WTC11 (cell line): ENCODE measurements at regions not wholly inside any gene's neighbourhood (a gene's known extent, or its start where the extent isn't known, plus 50 kb on each side); places are given as distances from the start of the nearest gene placed in this dataset.

ENCODE experiments used
- CTCF ChIP-seq: fragments of 200-600 bp; IDR thresholded peaks from 2 replicates; pipeline ENCODE4 v1.8.0; 2022; ENCODE audit warnings: antibody characterized with exemption
- E2F1 ChIP-seq: sonication (generic); formaldehyde crosslinking; IDR thresholded peaks from 2 replicates; pipeline ENCODE4 v1.8.0; 2022; ENCODE audit warnings: mild to moderate bottlenecking, missing genetic modification reagents
- ZNF512 ChIP-seq: sonication (generic); formaldehyde crosslinking; IDR thresholded peaks from 2 replicates; pipeline ENCODE4 v1.8.1; 2022; ENCODE audit warnings: missing genetic modification reagents, borderline replicate concordance

GRCh38 chr7:137110091-137110509 lies 233.4 kb downstream of the PTN start:
- TF ChIP-seq E2F1 (CRISPR knock-in tag) = no peak
- no peak for TF ChIP-seq CTCF
- no peak for TF ChIP-seq ZNF512 (CRISPR knock-in tag)
